SK-N-SH (cell line): ENCODE measurements at regions not wholly inside any gene's neighbourhood (a gene's known extent, or its start where the extent isn't known, plus 50 kb on each side); places are given as distances from the start of the nearest gene placed in this dataset.

Experiments used
- CTCF ChIA-PET: fragments of 300-600, 350-600 bp; formaldehyde crosslinking; extraction: SDS; loops from one replicate; lab custom pipeline; 2021; lab: Yijun Ruan, JAX
- POLR2A ChIA-PET: fragments of 350-600 bp; sonication (Branson Sonifier 250); formaldehyde crosslinking; extraction: SDS; loops from one replicate; lab custom pipeline; 2020; ENCODE audit warnings: antibody characterized with exemption, inconsistent platforms; lab: Yijun Ruan, JAX
- DNase-seq: peaks from one replicate; pipeline ENCODE4 v3.0.0; 2012
- H2AFZ ChIP-seq: fragments of 200-600 bp; sonication (generic); 2 replicates; pipeline ENCODE4 v1.8.1; 2016; ENCODE audit warnings: antibody characterized with exemption, mild to moderate bottlenecking, low read depth
- H3F3A ChIP-seq: fragments of 200-600 bp; sonication (generic); replicated peaks from 2 replicates; pipeline ENCODE3; 2016; ENCODE audit warnings: antibody characterized with exemption, mild to moderate bottlenecking; ENCODE audit not compliant: insufficient read depth
- H3K27ac ChIP-seq, 2 experiments: fragments of 200-500 bp in 1 of 2; fragments of 200-600 bp in 1 of 2; sonication (Bioruptor generic) in 1 of 2; sonication (generic), shearing (Covaris generic) in 1 of 2; 2 replicates each; pipeline versions ENCODE4 v1.5.1 to v1.6.1; 2014 to 2016; ENCODE audit warnings: low read depth in 2 of 2, inconsistent platforms in 1 of 2, low read length in 1 of 2, mild to moderate bottlenecking in 1 of 2, mixed read lengths in 1 of 2
- H3K27me3 ChIP-seq: fragments of 200-600 bp; sonication (generic), shearing (Covaris generic); 2 replicates; pipeline ENCODE4 v1.6.1; 2016; ENCODE audit warnings: mixed run types; ENCODE audit not compliant: insufficient read depth
- H3K36me3 ChIP-seq, 2 experiments: fragments of 200-500 bp in 1 of 2; fragments of 200-600 bp in 1 of 2; sonication (Bioruptor generic) in 1 of 2; sonication (generic) in 1 of 2; replicated peaks in 1 of 2; 2 replicates each; pipeline versions ENCODE3 to v1.5.1; 2014 to 2016; ENCODE audit warnings: low read length in 1 of 2, mild to moderate bottlenecking in 1 of 2; ENCODE audit not compliant: insufficient read depth in 2 of 2, control insufficient read depth in 1 of 2
- H3K4me1 ChIP-seq, 2 experiments: fragments of 200-500 bp in 1 of 2; fragments of 200-600 bp in 1 of 2; sonication (Bioruptor generic) in 1 of 2; sonication (generic), shearing (Covaris generic) in 1 of 2; 2 replicates each; pipeline versions ENCODE4 v1.5.1 to v1.6.1; 2014 to 2016; ENCODE audit warnings: low read depth in 1 of 2, low read length in 1 of 2, mixed run types in 1 of 2; ENCODE audit not compliant: insufficient read depth in 2 of 2, control insufficient read depth in 1 of 2
- H3K4me2 ChIP-seq: fragments of 200-600 bp; sonication (generic), shearing (Covaris generic); 2 replicates; pipeline ENCODE4 v1.6.1; 2017; ENCODE audit warnings: mixed run types
- H3K4me3 ChIP-seq, 2 experiments: fragments of 200-500 bp in 1 of 2; fragments of 200-600 bp in 1 of 2; sonication (Bioruptor generic) in 1 of 2; sonication (generic), shearing (Covaris generic) in 1 of 2; 2 replicates each; pipeline versions ENCODE4 v1.5.1 to v1.8.1; 2014 to 2016; ENCODE audit warnings: low read depth in 2 of 2, inconsistent platforms in 1 of 2, low read length in 1 of 2, mild to moderate bottlenecking in 1 of 2, mixed read lengths in 1 of 2, moderate library complexity in 1 of 2
- H3K79me2 ChIP-seq: fragments of 200-600 bp; sonication (generic); 2 replicates; pipeline ENCODE4 v1.8.1; 2017; ENCODE audit warnings: mild to moderate bottlenecking; ENCODE audit not compliant: insufficient read depth
- H3K9ac ChIP-seq: fragments of 200-600 bp; sonication (generic); 2 replicates; pipeline ENCODE4 v1.6.1; 2017; ENCODE audit warnings: mixed run types
- H3K9me2 ChIP-seq: fragments of 200-600 bp; sonication (generic); 2 replicates; pipeline ENCODE4 v1.6.1; 2017; ENCODE audit warnings: mixed run types
- H3K9me3 ChIP-seq: fragments of 200-600 bp; sonication (generic); 2 replicates; pipeline ENCODE4 v1.6.1; 2017; ENCODE audit warnings: mixed run types, mild to moderate bottlenecking, moderate library complexity
- H4K20me1 ChIP-seq: fragments of 200-600 bp; sonication (generic); 2 replicates; pipeline ENCODE4 v1.6.1; 2017; ENCODE audit warnings: mild to moderate bottlenecking, mixed run types; ENCODE audit not compliant: insufficient read depth
- FOSL2 ChIP-seq: IDR thresholded peaks from 2 replicates; pipeline ENCODE4 v1.4.0; 2012; ENCODE audit warnings: low read depth, mild to moderate bottlenecking, moderate library complexity, borderline replicate concordance
- FOXJ3 ChIP-seq: sonication (generic); formaldehyde crosslinking; IDR thresholded peaks from 2 replicates; pipeline ENCODE4 v1.5.1; 2020; ENCODE audit warnings: mild to moderate bottlenecking, missing genetic modification reagents
- FOXM1 ChIP-seq: IDR thresholded peaks from 2 replicates; pipeline ENCODE4 v1.4.0; 2012; ENCODE audit warnings: low read depth, mild to moderate bottlenecking
- JUND ChIP-seq: IDR thresholded peaks from 2 replicates; pipeline ENCODE4 v1.4.0; 2012
- MAX ChIP-seq: IDR thresholded peaks from 2 replicates; pipeline ENCODE4 v1.4.0; 2012; ENCODE audit warnings: low read depth
- MEF2A ChIP-seq: IDR thresholded peaks from 2 replicates; pipeline ENCODE4 v1.4.0; 2012; ENCODE audit warnings: low read depth, borderline replicate concordance
- REST ChIP-seq: IDR thresholded peaks from 2 replicates; pipeline ENCODE4 v1.6.1; 2012; ENCODE audit warnings: mild to moderate bottlenecking, low read depth, low read length, moderate library complexity
- RFX5 ChIP-seq: IDR thresholded peaks from 2 replicates; pipeline ENCODE4 v1.6.1; 2012; ENCODE audit warnings: mild to moderate bottlenecking, improper control_type of control experiment, low read length
- RXRA ChIP-seq: IDR thresholded peaks from 2 replicates; pipeline ENCODE4 v1.4.0; 2012; ENCODE audit warnings: low read depth, mild to moderate bottlenecking, borderline replicate concordance
- SMC3 ChIP-seq: IDR thresholded peaks from 2 replicates; pipeline ENCODE4 v1.6.1; 2012; ENCODE audit warnings: low read depth, low read length, improper control_type of control experiment
- TEAD4 ChIP-seq: IDR thresholded peaks from 2 replicates; pipeline ENCODE4 v1.4.0; 2012; ENCODE audit warnings: mild to moderate bottlenecking, borderline replicate concordance; ENCODE audit not compliant: insufficient read depth
- ZBTB33 ChIP-seq: IDR thresholded peaks from 2 replicates; pipeline ENCODE4 v1.4.0; 2012; ENCODE audit warnings: low read depth, borderline replicate concordance
- WGBS: methylation state at CpG from one replicate; pipeline ENCODE4 v1.1.6; 2017; ENCODE audit warnings: low lambda C conversion rate; 5-methylcytosine and 5-hydroxymethylcytosine counted together
- TF ChIP-seq, protein P1 (sequence below): fragments of 150-350 bp; IDR thresholded peaks from 2 replicates; pipeline ENCODE4 v1.6.1; 2017; ENCODE audit warnings: antibody characterized with exemption, low read length, low read depth, borderline replicate concordance

- TF ChIP-seq REST, result no peak
- no peak for TF ChIP-seq MAX
- no peak for TF ChIP-seq SMC3
- TF ChIP-seq FOSL2, result no peak
Measured at GRCh38 chr18:7298149-7298548, 67.3 kb downstream of the LRRC30 start (continued).

DNA sequence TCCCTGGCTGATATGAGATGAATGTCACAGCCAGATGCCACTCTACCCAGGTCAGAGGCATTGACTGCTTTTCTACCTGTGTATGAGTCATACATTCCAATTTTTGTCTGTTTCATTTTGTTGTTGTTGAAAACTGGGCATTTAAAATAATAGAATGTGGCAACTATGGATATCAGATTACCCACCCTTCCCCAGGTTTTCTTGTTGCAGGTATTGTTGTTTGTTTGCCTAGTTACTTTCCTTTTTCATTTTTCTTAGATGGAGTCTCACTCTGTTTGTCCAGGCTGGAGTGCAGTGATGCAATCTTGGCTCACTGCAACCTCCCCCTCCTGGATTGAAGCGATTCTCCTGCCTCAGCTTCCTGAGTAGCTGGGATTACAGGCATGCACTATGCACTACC is 70.2 kb downstream of the LRRC30 start:
- H4K20me1 ChIP-seq, result no peaks in the 10 kb centered on the region
- no peak overlapping the region for H3K27ac ChIP-seq
- peaks cover 10% of the 10 kb centered on the region; the same call in 1 of the 2 replicates for H3K9me3 ChIP-seq
- no peak overlapping the region for H3K4me2 ChIP-seq
- TF ChIP-seq RXRA (no peak), FOXJ3 (CRISPR knock-in tag) (no peak), ZBTB33 (no peak), SMC3 (no peak), TEAD4 (no peak), JUND (no peak), RFX5 (no peak), FOSL2 (no peak), FOXM1 (no peak), MEF2A (no peak)
- TF ChIP-seq, protein P1, sequence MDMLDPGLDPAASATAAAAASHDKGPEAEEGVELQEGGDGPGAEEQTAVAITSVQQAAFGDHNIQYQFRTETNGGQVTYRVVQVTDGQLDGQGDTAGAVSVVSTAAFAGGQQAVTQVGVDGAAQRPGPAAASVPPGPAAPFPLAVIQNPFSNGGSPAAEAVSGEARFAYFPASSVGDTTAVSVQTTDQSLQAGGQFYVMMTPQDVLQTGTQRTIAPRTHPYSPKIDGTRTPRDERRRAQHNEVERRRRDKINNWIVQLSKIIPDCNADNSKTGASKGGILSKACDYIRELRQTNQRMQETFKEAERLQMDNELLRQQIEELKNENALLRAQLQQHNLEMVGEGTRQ, result no peak
- WGBS, result 25% methylated on average over 1 of the region's 1 CpG
- ChIA-PET POLR2A (no interaction called here), CTCF (interaction anchor here (1.0 to 1.3 kb wide), 2 partner anchors 80 to 267 kb away, joined by 3 read pairs; no protein-coding TSS in a partner anchor)
- no peak overlapping the region for H2AFZ ChIP-seq
- H3K4me1 ChIP-seq, result no peaks in the 10 kb centered on the region; a peak in 1 of 4 replicates
- no peaks in the 10 kb centered on the region for H3K9me2 ChIP-seq
- H3K4me3 ChIP-seq, result no peak overlapping the region
- no peaks in the 10 kb centered on the region for H3K27me3 ChIP-seq
- no peak overlapping the region for H3K9ac ChIP-seq
- no peaks in the 10 kb centered on the region for H3F3A ChIP-seq
- no peaks in the 10 kb centered on the region for H3K36me3 ChIP-seq
- H3K79me2 ChIP-seq, result no peaks in the 10 kb centered on the region
- no peak for DNase-seq
